ENCODE measurements at regions not wholly inside any gene's neighbourhood (a gene's known extent, or its start where the extent isn't known, plus 50 kb on each side); places are given as distances from the start of the nearest gene placed in this dataset.

- CTCF ChIA-PET = interaction anchor here (1.0 kb wide), 1 partner anchor 59 kb away, joined by 3 read pairs; no protein-coding TSS in a partner anchor
Observed at GRCh38 chr1:88239205-88239604, 444.9 kb upstream of the PKN2 start.

GRCh38 chr1:88247666-88248065 lies 436.4 kb upstream of the PKN2 start:
- TF ChIP-seq EZH2 (IDR thresholded peaks at IDR 0.05; ENCODE audit: borderline replicate concordance, low read depth, low read length, poor library complexity, severe bottlenecking) = no peak
- TF ChIP-seq, protein P1, sequence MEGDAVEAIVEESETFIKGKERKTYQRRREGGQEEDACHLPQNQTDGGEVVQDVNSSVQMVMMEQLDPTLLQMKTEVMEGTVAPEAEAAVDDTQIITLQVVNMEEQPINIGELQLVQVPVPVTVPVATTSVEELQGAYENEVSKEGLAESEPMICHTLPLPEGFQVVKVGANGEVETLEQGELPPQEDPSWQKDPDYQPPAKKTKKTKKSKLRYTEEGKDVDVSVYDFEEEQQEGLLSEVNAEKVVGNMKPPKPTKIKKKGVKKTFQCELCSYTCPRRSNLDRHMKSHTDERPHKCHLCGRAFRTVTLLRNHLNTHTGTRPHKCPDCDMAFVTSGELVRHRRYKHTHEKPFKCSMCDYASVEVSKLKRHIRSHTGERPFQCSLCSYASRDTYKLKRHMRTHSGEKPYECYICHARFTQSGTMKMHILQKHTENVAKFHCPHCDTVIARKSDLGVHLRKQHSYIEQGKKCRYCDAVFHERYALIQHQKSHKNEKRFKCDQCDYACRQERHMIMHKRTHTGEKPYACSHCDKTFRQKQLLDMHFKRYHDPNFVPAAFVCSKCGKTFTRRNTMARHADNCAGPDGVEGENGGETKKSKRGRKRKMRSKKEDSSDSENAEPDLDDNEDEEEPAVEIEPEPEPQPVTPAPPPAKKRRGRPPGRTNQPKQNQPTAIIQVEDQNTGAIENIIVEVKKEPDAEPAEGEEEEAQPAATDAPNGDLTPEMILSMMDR (conservative IDR thresholded peaks at IDR 0.05; ENCODE audit: low read depth, low read length) = no peak
- no peaks in the 10 kb centered on the region for H3K27me3 ChIP-seq (replicated peaks; ENCODE audit: insufficient read depth, low read depth, low read length, poor library complexity)
- H3K9me3 ChIP-seq (ENCODE audit: low read depth, low read length, poor library complexity, severe bottlenecking) = no peaks in the 10 kb centered on the region
- H3K4me3 ChIP-seq (ENCODE audit: low read depth, low read length, poor library complexity, severe bottlenecking) = no peak overlapping the region
- POLR2A ChIA-PET (ENCODE audit: low non-redundant PET) = no interaction called here
- CTCF ChIA-PET = no interaction called here
- no peaks in the 10 kb centered on the region for H3K4me1 ChIP-seq (ENCODE audit: insufficient read depth, low read length, poor library complexity, severe bottlenecking)
- no peak overlapping the region for H3K27ac ChIP-seq (ENCODE audit: low read depth, low read length, poor library complexity, severe bottlenecking)
- no peaks in the 10 kb centered on the region for H3K36me3 ChIP-seq (ENCODE audit: insufficient read depth, low read length, poor library complexity, severe bottlenecking)
- BruUV-seq (replicated peaks) = no TSS peak
- DNase-seq (ENCODE audit: low spot score) = no peak
- intact Hi-C loops (cut with micrococcal nuclease; ENCODE audit: unreplicated experiment) = no loop called here

More at GRCh38 chr1:88239205-88239604, 444.9 kb upstream of the PKN2 start:
- no peaks in the 10 kb centered on the region for H3K36me3 ChIP-seq (ENCODE audit: insufficient read depth, low read length, poor library complexity, severe bottlenecking)
- no peak overlapping the region for H3K27ac ChIP-seq (ENCODE audit: low read depth, low read length, poor library complexity, severe bottlenecking)
- no peak for TF ChIP-seq EZH2 (IDR thresholded peaks at IDR 0.05; ENCODE audit: borderline replicate concordance, low read depth, low read length, poor library complexity, severe bottlenecking)
- TF ChIP-seq, protein P1 (conservative IDR thresholded peaks at IDR 0.05; ENCODE audit: low read depth, low read length) = no peak; the same call in 1 of the 2 replicates
- H3K27me3 ChIP-seq (replicated peaks; ENCODE audit: insufficient read depth, low read depth, low read length, poor library complexity) = no peaks in the 10 kb centered on the region
- peaks cover 8% of the 10 kb centered on the region for H3K4me1 ChIP-seq (ENCODE audit: insufficient read depth, low read length, poor library complexity, severe bottlenecking)
- intact Hi-C loops (cut with micrococcal nuclease; ENCODE audit: unreplicated experiment) = no loop called here
- no peak overlapping the region for H3K4me3 ChIP-seq (ENCODE audit: low read depth, low read length, poor library complexity, severe bottlenecking)
- POLR2A ChIA-PET (ENCODE audit: low non-redundant PET) = no interaction called here
- no peak for DNase-seq (ENCODE audit: low spot score)
- H3K9me3 ChIP-seq (ENCODE audit: low read depth, low read length, poor library complexity, severe bottlenecking) = peaks cover 8% of the 10 kb centered on the region
- BruUV-seq (replicated peaks) = no TSS peak

GRCh38 chr1:88250915-88251314 lies 433.2 kb upstream of the PKN2 start:
- BruUV-seq (replicated peaks) = no TSS peak
- intact Hi-C loops (cut with micrococcal nuclease; ENCODE audit: unreplicated experiment) = no loop called here
- Histone ChIP-seq H3K4me3 (ENCODE audit: low read depth, low read length, poor library complexity, severe bottlenecking) (no peak overlapping the region), H3K27me3 (replicated peaks; ENCODE audit: insufficient read depth, low read depth, low read length, poor library complexity) (no peaks in the 10 kb centered on the region), H3K36me3 (ENCODE audit: insufficient read depth, low read length, poor library complexity, severe bottlenecking) (no peaks in the 10 kb centered on the region), H3K9me3 (ENCODE audit: low read depth, low read length, poor library complexity, severe bottlenecking) (no peaks in the 10 kb centered on the region), H3K4me1 (ENCODE audit: insufficient read depth, low read length, poor library complexity, severe bottlenecking) (no peaks in the 10 kb centered on the region), H3K27ac (ENCODE audit: low read depth, low read length, poor library complexity, severe bottlenecking) (no peak overlapping the region)
- no peak for DNase-seq (ENCODE audit: low spot score)
- ChIA-PET CTCF (no interaction called here), POLR2A (ENCODE audit: low non-redundant PET) (no interaction called here)
- TF ChIP-seq EZH2 (IDR thresholded peaks at IDR 0.05; ENCODE audit: borderline replicate concordance, low read depth, low read length, poor library complexity, severe bottlenecking) = no peak
- TF ChIP-seq, protein P1 (conservative IDR thresholded peaks at IDR 0.05; ENCODE audit: low read depth, low read length) = no peak

Data from A673 (cell line).